IMR-90 (cell line): ENCODE measurements at regions not wholly inside any gene's neighbourhood (a gene's known extent, or its start where the extent isn't known, plus 50 kb on each side); places are given as distances from the start of the nearest gene placed in this dataset.

Source experiments
- ATAC-seq: fragments of 200-7000 bp; cut with Tn5 transposase; 2 replicates; pipeline ENCODE4 v1.9.1; 2020; ENCODE audit warnings: low read depth, mild to moderate bottlenecking, moderate library complexity
- BruUV-seq: library from RNA; stranded (reverse); fragments of 400-500 nt; replicated peaks from 2 replicates; lab custom pipeline; 2021; lab: Mats Ljungman, UMichigan
- CTCF ChIA-PET: fragments of 300-600 bp; formaldehyde crosslinking; extraction: SDS; loops from one replicate; lab custom pipeline; 2021; ENCODE audit warnings: antibody characterized with exemption; lab: Yijun Ruan, JAX
- POLR2A ChIA-PET: fragments of 300-600 bp; sonication (Branson Sonifier 250); formaldehyde crosslinking; loops from one replicate; lab custom pipeline; 2022; ENCODE audit warnings: antibody characterized with exemption; ENCODE audit not compliant: unreplicated experiment; lab: Charles Lee
- DNase-seq: peaks from one replicate; pipeline ENCODE4 v3.0.0; 2013
- H2AFZ ChIP-seq: replicated peaks from 2 replicates; pipeline ENCODE3; 2013; ENCODE audit warnings: low read length, mild to moderate bottlenecking; ENCODE audit not compliant: poor library complexity
- H2AK5ac ChIP-seq: 2 replicates; pipeline ENCODE4 v1.6.1; 2013; ENCODE audit warnings: low read depth, low read length, inconsistent platforms
- H2AK9ac ChIP-seq: replicated peaks from 2 replicates; pipeline ENCODE3; 2013; ENCODE audit warnings: mild to moderate bottlenecking, low read depth, low read length, moderate library complexity; ENCODE audit not compliant: poor library complexity
- H2BK120ac ChIP-seq: 2 replicates; pipeline ENCODE4 v1.6.1; 2013; ENCODE audit warnings: low read depth, low read length, inconsistent platforms
- H2BK15ac ChIP-seq: 3 replicates; pipeline ENCODE4 v1.6.1; 2013; ENCODE audit warnings: low read depth, low read length, inconsistent platforms
- H2BK20ac ChIP-seq: 2 replicates; pipeline ENCODE4 v1.6.1; 2013; ENCODE audit warnings: low read depth, mild to moderate bottlenecking, inconsistent platforms, low read length, moderate library complexity
- H2BK5ac ChIP-seq: 2 replicates; pipeline ENCODE4 v1.6.1; 2013; ENCODE audit warnings: mild to moderate bottlenecking, low read depth, low read length, inconsistent platforms; ENCODE audit not compliant: poor library complexity, severe bottlenecking
- H3K14ac ChIP-seq: replicated peaks from 2 replicates; pipeline ENCODE4 v1.6.1; 2013; ENCODE audit warnings: low read depth, low read length, inconsistent platforms
- H3K18ac ChIP-seq: 2 replicates; pipeline ENCODE4 v1.6.1; 2013; ENCODE audit warnings: low read depth, low read length, control low read depth
- H3K23ac ChIP-seq: 2 replicates; pipeline ENCODE4 v1.6.1; 2013; ENCODE audit warnings: low read depth, low read length, inconsistent platforms
- H3K27ac ChIP-seq: 2 replicates; pipeline ENCODE4 v1.5.1; 2013; ENCODE audit warnings: mild to moderate bottlenecking, control low read depth, low read length; ENCODE audit not compliant: insufficient read depth
- H3K27me3 ChIP-seq: 2 replicates; pipeline ENCODE4 v1.6.1; 2013; ENCODE audit warnings: low read length; ENCODE audit not compliant: control insufficient read depth, insufficient read depth
- H3K36me3 ChIP-seq: 2 replicates; pipeline ENCODE4 v1.6.1; 2013; ENCODE audit warnings: low read length, mixed read lengths; ENCODE audit not compliant: control insufficient read depth, insufficient read depth
- H3K4ac ChIP-seq: 2 replicates; pipeline ENCODE4 v1.6.1; 2013; ENCODE audit warnings: low read depth, low read length, inconsistent platforms
- H3K4me1 ChIP-seq: 2 replicates; pipeline ENCODE4 v1.6.1; 2013; ENCODE audit warnings: low read length, mixed read lengths; ENCODE audit not compliant: control insufficient read depth, insufficient read depth
- H3K4me2 ChIP-seq: 2 replicates; pipeline ENCODE4 v1.6.1; 2013; ENCODE audit warnings: low read depth, mild to moderate bottlenecking, control low read depth, low read length, moderate library complexity
- H3K4me3 ChIP-seq: 2 replicates; pipeline ENCODE4 v1.5.1; 2013; ENCODE audit warnings: low read depth, mild to moderate bottlenecking, control low read depth, low read length, moderate library complexity; ENCODE audit not compliant: insufficient read depth
- H3K56ac ChIP-seq: 2 replicates; pipeline ENCODE4 v1.6.1; 2013; ENCODE audit warnings: low read length, inconsistent platforms; ENCODE audit not compliant: insufficient read depth; ENCODE audit errors: extremely low read depth
- H3K79me1 ChIP-seq, 2 experiments: 2 replicates each; pipeline ENCODE4 v1.6.1; 2013; ENCODE audit warnings: low read length in 2 of 2, inconsistent platforms in 1 of 2, low read depth in 1 of 2
- H3K9ac ChIP-seq: 2 replicates; pipeline ENCODE4 v1.6.1; 2013; ENCODE audit warnings: low read depth, low read length, control low read depth
- H3K9me1 ChIP-seq: 2 replicates; pipeline ENCODE4 v1.6.1; 2013; ENCODE audit warnings: low read length, inconsistent platforms; ENCODE audit not compliant: insufficient read depth
- H3K9me3 ChIP-seq: 2 replicates; pipeline ENCODE4 v1.6.1; 2013; ENCODE audit warnings: low read length; ENCODE audit not compliant: control insufficient read depth, insufficient read depth
- H4K20me1 ChIP-seq: 2 replicates; pipeline ENCODE4 v1.6.1; 2013; ENCODE audit warnings: low read length, inconsistent platforms; ENCODE audit not compliant: insufficient read depth
- H4K5ac ChIP-seq: 2 replicates; pipeline ENCODE4 v1.6.1; 2013; ENCODE audit warnings: mild to moderate bottlenecking, low read depth, low read length, control low read depth
- H4K8ac ChIP-seq, 2 experiments: 2 replicates each; pipeline ENCODE4 v1.6.1; 2013; ENCODE audit warnings: low read depth in 2 of 2, low read length in 2 of 2, control low read depth in 1 of 2, inconsistent platforms in 1 of 2
- H4K91ac ChIP-seq: 2 replicates; pipeline ENCODE4 v1.6.1; 2013; ENCODE audit warnings: low read depth, low read length, inconsistent platforms; ENCODE audit not compliant: insufficient read depth
- CEBPB ChIP-seq: IDR thresholded peaks from 2 replicates; pipeline ENCODE4 v1.6.1; 2012; ENCODE audit warnings: low read depth, low read length, improper control_type of control experiment
- FOS ChIP-seq: fragments of 150-350 bp; IDR thresholded peaks from 2 replicates; pipeline ENCODE4 v1.6.1; 2016; ENCODE audit warnings: low read depth, low read length
- WGBS, 2 experiments: methylation state at CpG; one replicate each; pipeline versions ENCODE4 v1.1.5 to v1.1.7; 2013; ENCODE audit warnings: missing lambda C conversion rate in 2 of 2; ENCODE audit not compliant: insufficient read length in 1 of 2; ENCODE audit errors: extremely low coverage in 2 of 2; 5-methylcytosine and 5-hydroxymethylcytosine counted together
- dilution Hi-C: fragments of 300-500 bp; cut with HindIII; formaldehyde crosslinking; loops from one replicate; pipeline ENCODE4 v1.14.3; 2018; ENCODE audit warnings: low sequenced_read_pairs; ENCODE audit not compliant: unreplicated experiment
- in situ Hi-C: fragments of 300-500 bp; cut with MboI; formaldehyde crosslinking; loops from 3 replicates; pipeline ENCODE4 v1.14.3; 2019; ENCODE audit warnings: low sequenced_read_pairs, inconsistent platforms, mixed read lengths
- intact Hi-C: fragments of 100-400 bp; cut with micrococcal nuclease; formaldehyde crosslinking; loops from 2 replicates; pipeline ENCODE4 v1.10.0; 2022

GRCh38 chr20:6489361-6490171 lies 277.9 kb upstream of the BMP2 start:
- no peak for DNase-seq
- H3K4me3 ChIP-seq: no peak overlapping the region
- no peak overlapping the region for H2BK15ac ChIP-seq
- dilution Hi-C loops: no loop called here
- TF ChIP-seq CEBPB: peak; percentile 39; the same call in 1 of the 2 replicates
- no peak for TF ChIP-seq FOS
- POLR2A ChIA-PET: no interaction called here
- CTCF ChIA-PET: no interaction called here
- H3K79me1 ChIP-seq: no peaks in the 10 kb centered on the region
- no peak overlapping the region for H3K56ac ChIP-seq
- H2BK20ac ChIP-seq: no peak overlapping the region
- no peak overlapping the region for H4K91ac ChIP-seq
- H3K27me3 ChIP-seq: peaks cover 7% of the 10 kb centered on the region; the same call in 1 of the 2 replicates
- no TSS peak for BruUV-seq
- H2AK5ac ChIP-seq: no peak overlapping the region
- H3K4ac ChIP-seq: no peak overlapping the region
- no peak overlapping the region for H3K9ac ChIP-seq
- no peak overlapping the region for H3K18ac ChIP-seq
- H3K27ac ChIP-seq: no peak overlapping the region
- no peaks in the 10 kb centered on the region for H3K9me1 ChIP-seq
- H3K4me2 ChIP-seq: no peak overlapping the region
- no peak overlapping the region for H4K5ac ChIP-seq
- no peak overlapping the region for H4K8ac ChIP-seq
- H3K36me3 ChIP-seq: no peaks in the 10 kb centered on the region
- H3K9me3 ChIP-seq: no peaks in the 10 kb centered on the region
- no peak for ATAC-seq
- WGBS, 2 experiments: 47% methylated on average over 7 of the region's 16 CpGs; no CpG with 5 or more reads in 1 of the 2 experiments
- H2BK120ac ChIP-seq: no peak overlapping the region
- H3K4me1 ChIP-seq: no peaks in the 10 kb centered on the region
- no peak overlapping the region for H3K14ac ChIP-seq
- H2AFZ ChIP-seq: no peak overlapping the region
- H3K23ac ChIP-seq: no peak overlapping the region
- H2AK9ac ChIP-seq: no peak overlapping the region
- in situ Hi-C loops: no loop called here
- intact Hi-C loops: no loop called here
- no peaks in the 10 kb centered on the region for H4K20me1 ChIP-seq
- no peak overlapping the region for H2BK5ac ChIP-seq
